CD14-positive monocyte (primary cell): ENCODE measurements at regions not wholly inside any gene's neighbourhood (a gene's known extent, or its start where the extent isn't known, plus 50 kb on each side); places are given as distances from the start of the nearest gene placed in this dataset.

ENCODE experiments used
- DNase-seq, 3 donors: peaks; one replicate each; pipeline ENCODE4 v3.0.0-alpha.2; 2011 to 2022
- H2AFZ ChIP-seq: 2 replicates; pipeline ENCODE4 v1.6.0; 2012; ENCODE audit warnings: mild to moderate bottlenecking, low read depth, low read length, inconsistent platforms; ENCODE audit not compliant: insufficient read depth, poor library complexity, severe bottlenecking
- H3K27ac ChIP-seq, 2 donors: 1 replicate in 1 of 2; 2 replicates in 1 of 2; pipeline ENCODE4 v1.5.1; 2012 to 2013; ENCODE audit warnings: low read length in 2 of 2, control low read depth in 1 of 2, inconsistent platforms in 1 of 2, low read depth in 1 of 2, mild to moderate bottlenecking in 1 of 2
- H3K27me3 ChIP-seq, 2 donors: one replicate each; pipeline versions ENCODE4 v1.6.0 to v1.6.1; 2011 to 2013; ENCODE audit warnings: low read length in 2 of 2; ENCODE audit not compliant: control insufficient read depth in 2 of 2, insufficient read depth in 2 of 2
- H3K36me3 ChIP-seq, 2 donors: replicated peaks in 1 of 2; 1 replicate in 1 of 2; 2 replicates in 1 of 2; pipeline versions ENCODE4 v1.5.1 to v1.6.1; 2012 to 2013; ENCODE audit warnings: low read length in 2 of 2, control low read depth in 1 of 2, inconsistent platforms in 1 of 2, mild to moderate bottlenecking in 1 of 2; ENCODE audit not compliant: insufficient read depth in 2 of 2, control insufficient read depth in 1 of 2
- H3K4me1 ChIP-seq, 2 donors: 1 replicate in 1 of 2; 2 replicates in 1 of 2; pipeline versions ENCODE4 v1.5.1 to v1.6.1; 2012 to 2013; ENCODE audit warnings: low read length in 2 of 2, control low read depth in 1 of 2, inconsistent platforms in 1 of 2, mild to moderate bottlenecking in 1 of 2, moderate library complexity in 1 of 2; ENCODE audit not compliant: insufficient read depth in 2 of 2, control insufficient read depth in 1 of 2
- H3K4me2 ChIP-seq: replicated peaks from 2 replicates; pipeline ENCODE3; 2012; ENCODE audit warnings: low read length, moderate library complexity, mild to moderate bottlenecking; ENCODE audit not compliant: poor library complexity, severe bottlenecking; ENCODE audit errors: extremely low read depth
- H3K4me3 ChIP-seq, 3 experiments: fragments of 200-600 bp in 1 of 3; sonication (generic) in 1 of 3; replicated peaks in 1 of 3; 1 replicate in 2 of 3; 2 replicates in 1 of 3; pipeline ENCODE4 v1.5.1; 2011 to 2013; ENCODE audit warnings: low read length in 3 of 3, mild to moderate bottlenecking in 3 of 3, control low read depth in 2 of 3, low read depth in 2 of 3, inconsistent platforms in 1 of 3, moderate library complexity in 1 of 3
- H3K79me2 ChIP-seq: 2 replicates; pipeline ENCODE4 v1.6.0; 2012; ENCODE audit warnings: mild to moderate bottlenecking, control low read depth, inconsistent platforms, low read length, moderate library complexity; ENCODE audit not compliant: insufficient read depth
- H3K9ac ChIP-seq: 2 replicates; pipeline ENCODE4 v1.6.0; 2017; ENCODE audit warnings: low read length, mild to moderate bottlenecking; ENCODE audit not compliant: insufficient read depth, poor library complexity, severe bottlenecking
- H3K9me3 ChIP-seq, 2 donors: replicated peaks in 1 of 2; 1 replicate in 1 of 2; 2 replicates in 1 of 2; pipeline versions ENCODE4 v1.5.1 to v1.6.1; 2012 to 2013; ENCODE audit warnings: low read length in 2 of 2, control low read depth in 1 of 2; ENCODE audit not compliant: control insufficient read depth in 1 of 2, insufficient read depth in 1 of 2
- H4K20me1 ChIP-seq: 2 replicates; pipeline ENCODE4 v1.6.0; 2012; ENCODE audit warnings: mild to moderate bottlenecking, low read length, control low read depth, moderate library complexity; ENCODE audit not compliant: insufficient read depth
- H3K27ac Mint-ChIP-seq, 7 donors: one replicate each; pipeline ENCODE4 v1.8.0; 2020; ENCODE audit warnings: mild to moderate bottlenecking in 7 of 7, mixed read lengths in 7 of 7, moderate library complexity in 6 of 7, inconsistent platforms in 2 of 7
- H3K27me3 Mint-ChIP-seq, 3 donors: one replicate each; pipeline ENCODE4 v1.8.0; 2021 to 2022; ENCODE audit warnings: low read depth in 3 of 3, mild to moderate bottlenecking in 3 of 3, mixed read lengths in 3 of 3, moderate library complexity in 3 of 3, inconsistent platforms in 1 of 3
- H3K36me3 Mint-ChIP-seq, 2 donors: one replicate each; pipeline ENCODE4 v1.8.0; 2020; ENCODE audit warnings: mixed read lengths in 2 of 2, inconsistent platforms in 1 of 2, mild to moderate bottlenecking in 1 of 2
- H3K4me1 Mint-ChIP-seq: one replicate; pipeline ENCODE4 v1.8.0; 2020; ENCODE audit warnings: mild to moderate bottlenecking, mixed read lengths
- H3K4me3 Mint-ChIP-seq, 2 donors: one replicate each; pipeline ENCODE4 v1.8.0; 2020; ENCODE audit warnings: mild to moderate bottlenecking in 2 of 2, mixed read lengths in 2 of 2, moderate library complexity in 1 of 2
- H3K9me3 Mint-ChIP-seq, 7 donors: one replicate each; pipeline ENCODE4 v1.8.0; 2020 to 2022; ENCODE audit warnings: mixed read lengths in 7 of 7, mild to moderate bottlenecking in 6 of 7, moderate library complexity in 6 of 7, inconsistent platforms in 2 of 7
- WGBS: methylation state at CpG from one replicate; pipeline ENCODE4 v1.1.5; 2013; ENCODE audit warnings: missing lambda C conversion rate; ENCODE audit not compliant: insufficient coverage; 5-methylcytosine and 5-hydroxymethylcytosine counted together
- intact Hi-C, 2 donors: fragments of 100-400 bp; cut with micrococcal nuclease; formaldehyde crosslinking; loops; one replicate each; pipeline versions ENCODE4 v1.15.0 to v1.15.1; 2023
- TF ChIP-seq, protein P1 (sequence below): fragments of 200-600 bp; IDR thresholded peaks from one replicate; pipeline ENCODE4 v1.8.0; 2022; ENCODE audit warnings: antibody characterized with exemption, mild to moderate bottlenecking

DNA sequence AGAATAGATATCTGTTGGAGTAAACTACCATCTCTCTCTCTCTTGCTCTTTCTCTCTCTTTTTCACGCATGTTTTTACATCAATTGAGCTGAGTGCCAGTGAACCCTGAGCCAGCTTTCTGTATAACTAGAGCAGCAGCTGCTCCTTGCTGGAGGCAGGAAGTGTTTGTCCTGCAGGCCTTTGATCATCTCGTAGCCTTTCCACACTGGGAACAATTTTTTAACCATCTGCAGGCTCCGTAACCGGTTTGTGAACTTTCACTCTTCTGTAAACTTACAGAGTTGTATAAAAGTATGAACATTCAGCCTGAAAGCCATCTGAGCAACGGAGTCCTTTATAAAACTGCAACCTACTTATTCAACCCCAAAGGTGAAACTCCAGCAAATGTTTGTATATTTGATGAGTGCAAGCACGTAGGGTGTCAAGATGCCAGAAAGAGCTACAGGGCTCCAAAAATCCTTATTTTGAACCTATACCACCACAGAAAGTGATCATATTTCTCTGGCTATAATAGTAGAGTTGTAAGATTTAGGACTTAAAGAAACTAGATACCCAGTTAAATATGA lies 162.8 kb upstream of the NFE2L3 start:
- Histone ChIP-seq H4K20me1 (no peaks in the 10 kb centered on the region), H3K27ac (no peak overlapping the region), H3K9me3 (no peaks in the 10 kb centered on the region), H3K36me3 (no peaks in the 10 kb centered on the region), H3K79me2 (no peaks in the 10 kb centered on the region), H3K27me3 (peaks cover 17 to 22% of the 10 kb centered on the region in 2 donors), H3K4me2 (no peak overlapping the region), H2AFZ (no peak overlapping the region), H3K4me1 (no peaks in the 10 kb centered on the region), H3K9ac (no peak overlapping the region), H3K4me3 (no peak overlapping the region)
- Mint-ChIP-seq H3K4me1 (no peaks in the 10 kb centered on the region), H3K27ac (no peak overlapping the region), H3K36me3 (no peaks in the 10 kb centered on the region), H3K4me3 (no peak overlapping the region), H3K9me3 (peaks cover 0 to 4% (median 0%) of the 10 kb centered on the region in 7 donors), H3K27me3 (peaks cover 29 to 41% (median 32%) of the 10 kb centered on the region in 3 donors)
- no CpG with 5 or more reads among the region's 6 CpGs for WGBS
- TF ChIP-seq, protein P1, sequence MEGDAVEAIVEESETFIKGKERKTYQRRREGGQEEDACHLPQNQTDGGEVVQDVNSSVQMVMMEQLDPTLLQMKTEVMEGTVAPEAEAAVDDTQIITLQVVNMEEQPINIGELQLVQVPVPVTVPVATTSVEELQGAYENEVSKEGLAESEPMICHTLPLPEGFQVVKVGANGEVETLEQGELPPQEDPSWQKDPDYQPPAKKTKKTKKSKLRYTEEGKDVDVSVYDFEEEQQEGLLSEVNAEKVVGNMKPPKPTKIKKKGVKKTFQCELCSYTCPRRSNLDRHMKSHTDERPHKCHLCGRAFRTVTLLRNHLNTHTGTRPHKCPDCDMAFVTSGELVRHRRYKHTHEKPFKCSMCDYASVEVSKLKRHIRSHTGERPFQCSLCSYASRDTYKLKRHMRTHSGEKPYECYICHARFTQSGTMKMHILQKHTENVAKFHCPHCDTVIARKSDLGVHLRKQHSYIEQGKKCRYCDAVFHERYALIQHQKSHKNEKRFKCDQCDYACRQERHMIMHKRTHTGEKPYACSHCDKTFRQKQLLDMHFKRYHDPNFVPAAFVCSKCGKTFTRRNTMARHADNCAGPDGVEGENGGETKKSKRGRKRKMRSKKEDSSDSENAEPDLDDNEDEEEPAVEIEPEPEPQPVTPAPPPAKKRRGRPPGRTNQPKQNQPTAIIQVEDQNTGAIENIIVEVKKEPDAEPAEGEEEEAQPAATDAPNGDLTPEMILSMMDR, result no peak
- DNase-seq, result no peak
- intact Hi-C loops, result no loop called here

DNA sequence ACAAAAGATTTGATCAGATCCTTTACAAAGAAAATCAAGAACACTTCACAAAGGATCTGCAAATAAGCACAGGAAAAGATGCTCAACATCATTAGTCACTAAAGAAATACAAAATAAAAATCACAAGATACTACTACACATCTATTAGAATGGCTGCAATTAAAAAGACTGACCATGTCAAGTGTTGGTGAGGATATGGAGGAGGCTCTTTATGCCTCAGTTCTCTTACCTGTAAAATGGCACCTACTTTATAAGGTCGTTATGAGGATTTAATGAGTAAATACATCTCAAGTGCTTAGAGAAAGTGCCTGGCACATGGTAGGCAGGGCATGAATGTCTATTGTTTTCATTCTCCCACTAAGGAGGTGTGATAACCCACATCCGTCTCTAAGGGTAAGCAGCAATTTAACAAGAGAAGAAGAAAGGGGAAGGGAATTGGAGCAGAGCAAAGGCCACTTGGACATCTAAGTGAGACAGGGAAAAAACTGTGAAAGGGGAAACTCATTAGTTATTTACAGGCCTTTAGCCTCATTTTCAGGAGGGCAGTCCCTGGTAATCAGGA lies 157.5 kb upstream of the NFE2L3 start:
- H3K27me3 ChIP-seq, result peaks cover 14 to 18% of the 10 kb centered on the region in 2 donors
- no peaks in the 10 kb centered on the region for H3K79me2 ChIP-seq
- Mint-ChIP-seq H3K36me3 (no peaks in the 10 kb centered on the region), H3K27ac (no peak overlapping the region), H3K4me3 (no peak overlapping the region), H3K9me3 (peaks cover 0 to 5% (median 1%) of the 10 kb centered on the region in 7 donors), H3K27me3 (peaks cover 19 to 41% (median 27%) of the 10 kb centered on the region in 3 donors), H3K4me1 (no peaks in the 10 kb centered on the region)
- H3K4me1 ChIP-seq, result no peaks in the 10 kb centered on the region
- DNase-seq, result no peak
- no peaks in the 10 kb centered on the region for H3K36me3 ChIP-seq
- H3K9me3 ChIP-seq, result no peaks in the 10 kb centered on the region
- no peaks in the 10 kb centered on the region for H4K20me1 ChIP-seq
- H3K9ac ChIP-seq, result no peak overlapping the region
- TF ChIP-seq, protein P1, result no peak
- no peak overlapping the region for H2AFZ ChIP-seq
- intact Hi-C loops, result no loop called here
- no peak overlapping the region for H3K27ac ChIP-seq
- H3K4me3 ChIP-seq, result no peak overlapping the region
- WGBS, result no CpG with 5 or more reads among the region's 2 CpGs
- H3K4me2 ChIP-seq, result no peak overlapping the region
